ENCODE measurements at regions not wholly inside any gene's neighbourhood (a gene's known extent, or its start where the extent isn't known, plus 50 kb on each side); places are given as distances from the start of the nearest gene placed in this dataset.

DNA sequence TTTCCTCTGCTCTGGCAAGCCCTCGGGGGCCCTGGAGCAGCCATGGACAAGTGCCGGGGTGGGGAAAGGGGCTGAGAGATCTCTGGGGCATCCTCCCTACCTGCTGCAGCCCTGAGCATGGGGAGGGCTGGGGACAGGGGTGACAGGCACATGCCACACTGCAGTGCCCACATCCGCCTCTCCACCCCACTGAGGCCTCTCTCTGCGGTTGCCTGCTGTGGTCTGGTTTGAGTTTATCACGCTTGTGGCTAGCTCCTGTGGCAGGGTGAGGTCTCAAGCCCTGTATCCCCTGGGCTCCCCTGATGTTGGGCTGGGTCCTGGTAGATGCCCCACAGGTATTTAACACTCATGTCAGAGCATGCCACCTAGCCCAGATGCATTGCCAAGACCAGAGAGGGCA is 52.9 kb upstream of the MLN start:
- TF ChIP-seq, protein P1, sequence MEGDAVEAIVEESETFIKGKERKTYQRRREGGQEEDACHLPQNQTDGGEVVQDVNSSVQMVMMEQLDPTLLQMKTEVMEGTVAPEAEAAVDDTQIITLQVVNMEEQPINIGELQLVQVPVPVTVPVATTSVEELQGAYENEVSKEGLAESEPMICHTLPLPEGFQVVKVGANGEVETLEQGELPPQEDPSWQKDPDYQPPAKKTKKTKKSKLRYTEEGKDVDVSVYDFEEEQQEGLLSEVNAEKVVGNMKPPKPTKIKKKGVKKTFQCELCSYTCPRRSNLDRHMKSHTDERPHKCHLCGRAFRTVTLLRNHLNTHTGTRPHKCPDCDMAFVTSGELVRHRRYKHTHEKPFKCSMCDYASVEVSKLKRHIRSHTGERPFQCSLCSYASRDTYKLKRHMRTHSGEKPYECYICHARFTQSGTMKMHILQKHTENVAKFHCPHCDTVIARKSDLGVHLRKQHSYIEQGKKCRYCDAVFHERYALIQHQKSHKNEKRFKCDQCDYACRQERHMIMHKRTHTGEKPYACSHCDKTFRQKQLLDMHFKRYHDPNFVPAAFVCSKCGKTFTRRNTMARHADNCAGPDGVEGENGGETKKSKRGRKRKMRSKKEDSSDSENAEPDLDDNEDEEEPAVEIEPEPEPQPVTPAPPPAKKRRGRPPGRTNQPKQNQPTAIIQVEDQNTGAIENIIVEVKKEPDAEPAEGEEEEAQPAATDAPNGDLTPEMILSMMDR (IDR thresholded peaks at IDR 0.05): no peak
- no peak for TF ChIP-seq POLR2A (IDR thresholded peaks at IDR 0.05)

All from lower leg skin (tissue), 3 donors.